Loucy (cell line): ENCODE measurements at regions not wholly inside any gene's neighbourhood (a gene's known extent, or its start where the extent isn't known, plus 50 kb on each side); places are given as distances from the start of the nearest gene placed in this dataset.

Source experiments
- H2AFZ ChIP-seq: fragments of 200-600 bp; sonication (generic); 2 replicates; pipeline ENCODE4 v1.6.0; 2016; ENCODE audit warnings: antibody characterized with exemption, mild to moderate bottlenecking, low read length, moderate library complexity
- H3F3A ChIP-seq: fragments of 200-600 bp; 2 replicates; pipeline ENCODE4 v1.6.0; 2016; ENCODE audit warnings: antibody characterized with exemption, low read depth, mild to moderate bottlenecking
- H3K27me3 ChIP-seq: fragments of 200-600 bp; sonication (generic); 2 replicates; pipeline ENCODE4 v1.6.1; 2014; ENCODE audit warnings: low read length, mild to moderate bottlenecking; ENCODE audit not compliant: insufficient read depth, poor library complexity, severe bottlenecking
- H3K36me3 ChIP-seq: fragments of 200-600 bp; sonication (generic); 2 replicates; pipeline ENCODE4 v1.6.1; 2016; ENCODE audit warnings: low read length; ENCODE audit not compliant: insufficient read depth
- H3K4me1 ChIP-seq: fragments of 200-600 bp; sonication (generic); 2 replicates; pipeline ENCODE4 v1.5.1; 2014; ENCODE audit warnings: low read length, mild to moderate bottlenecking; ENCODE audit not compliant: insufficient read depth, poor library complexity, severe bottlenecking
- H3K4me2 ChIP-seq: fragments of 200-600 bp; sonication (generic); 2 replicates; pipeline ENCODE4 v1.6.0; 2014; ENCODE audit warnings: antibody characterized with exemption, low read length, low read depth, mild to moderate bottlenecking; ENCODE audit not compliant: poor library complexity, severe bottlenecking
- H3K4me3 ChIP-seq: fragments of 200-600 bp; sonication (generic); 2 replicates; pipeline ENCODE4 v1.5.1; 2014; ENCODE audit warnings: low read length, mild to moderate bottlenecking, mixed read lengths; ENCODE audit not compliant: poor library complexity, severe bottlenecking
- H3K79me2 ChIP-seq: fragments of 200-600 bp; sonication (generic); 2 replicates; pipeline ENCODE4 v1.6.1; 2014; ENCODE audit warnings: low read length; ENCODE audit not compliant: insufficient read depth
- H3K9ac ChIP-seq: fragments of 200-600 bp; sonication (generic); 2 replicates; pipeline ENCODE4 v1.6.0; 2014; ENCODE audit warnings: mild to moderate bottlenecking, low read depth, low read length, moderate library complexity; ENCODE audit not compliant: poor library complexity, severe bottlenecking
- H3K9me2 ChIP-seq: fragments of 200-600 bp; sonication (generic); replicated peaks from 2 replicates; pipeline ENCODE4 v1.6.1; 2016; ENCODE audit warnings: low read depth, low read length, mixed read lengths
- H3K9me3 ChIP-seq: fragments of 200-600 bp; sonication (generic); 2 replicates; pipeline ENCODE4 v1.6.1; 2014; ENCODE audit warnings: mild to moderate bottlenecking, antibody characterized with exemption, low read length, low read depth; ENCODE audit not compliant: insufficient read depth
- H4K20me1 ChIP-seq: fragments of 200-600 bp; sonication (generic); 2 replicates; pipeline ENCODE4 v1.6.0; 2014; ENCODE audit warnings: antibody characterized with exemption, low read length, mild to moderate bottlenecking; ENCODE audit not compliant: insufficient read depth, poor library complexity, severe bottlenecking
- EZH2phosphoT487 ChIP-seq: fragments of 200-600 bp; IDR thresholded peaks from 2 replicates; pipeline ENCODE4 v1.6.1; 2018; ENCODE audit warnings: antibody characterized with exemption, mild to moderate bottlenecking, moderate library complexity, borderline replicate concordance
- TF ChIP-seq, protein P1 (sequence below): fragments of 200-600 bp; sonication (generic); conservative IDR thresholded peaks from 2 replicates; pipeline ENCODE4 v1.5.1; 2014; ENCODE audit warnings: mild to moderate bottlenecking, antibody characterized with exemption, low read length

DNA sequence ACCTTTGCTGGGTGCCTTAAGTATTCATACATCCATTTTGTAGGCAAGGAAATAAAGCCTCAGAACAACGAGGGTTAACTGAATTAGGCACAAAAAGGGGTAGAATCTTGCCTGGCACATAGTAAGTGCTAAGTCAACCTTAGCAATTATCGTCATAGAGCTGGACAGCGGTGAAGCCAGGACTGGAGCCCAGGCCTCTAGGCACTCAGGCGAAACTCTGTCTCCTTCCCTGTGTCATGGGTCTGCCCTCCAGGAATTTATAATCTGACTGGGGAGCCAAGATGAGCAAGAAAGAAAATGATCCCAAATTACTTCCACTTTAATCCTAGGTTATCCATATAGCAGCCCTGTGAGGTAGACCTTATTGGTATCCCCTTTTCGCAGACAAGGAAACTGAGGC, 61.4 kb downstream of the KATNIP start:
- Histone ChIP-seq H3K9me3 (no peaks in the 10 kb centered on the region), H3K9ac (no peak overlapping the region), H3K4me2 (no peak overlapping the region), H3K27me3 (no peaks in the 10 kb centered on the region), H2AFZ (no peak overlapping the region), H3F3A (no peaks in the 10 kb centered on the region), H3K36me3 (no peaks in the 10 kb centered on the region), H3K9me2 (no peaks in the 10 kb centered on the region), H3K4me3 (no peak overlapping the region), H3K79me2 (no peaks in the 10 kb centered on the region), H4K20me1 (no peaks in the 10 kb centered on the region), H3K4me1 (no peaks in the 10 kb centered on the region)
- TF ChIP-seq EZH2phosphoT487 = no peak
- TF ChIP-seq, protein P1, sequence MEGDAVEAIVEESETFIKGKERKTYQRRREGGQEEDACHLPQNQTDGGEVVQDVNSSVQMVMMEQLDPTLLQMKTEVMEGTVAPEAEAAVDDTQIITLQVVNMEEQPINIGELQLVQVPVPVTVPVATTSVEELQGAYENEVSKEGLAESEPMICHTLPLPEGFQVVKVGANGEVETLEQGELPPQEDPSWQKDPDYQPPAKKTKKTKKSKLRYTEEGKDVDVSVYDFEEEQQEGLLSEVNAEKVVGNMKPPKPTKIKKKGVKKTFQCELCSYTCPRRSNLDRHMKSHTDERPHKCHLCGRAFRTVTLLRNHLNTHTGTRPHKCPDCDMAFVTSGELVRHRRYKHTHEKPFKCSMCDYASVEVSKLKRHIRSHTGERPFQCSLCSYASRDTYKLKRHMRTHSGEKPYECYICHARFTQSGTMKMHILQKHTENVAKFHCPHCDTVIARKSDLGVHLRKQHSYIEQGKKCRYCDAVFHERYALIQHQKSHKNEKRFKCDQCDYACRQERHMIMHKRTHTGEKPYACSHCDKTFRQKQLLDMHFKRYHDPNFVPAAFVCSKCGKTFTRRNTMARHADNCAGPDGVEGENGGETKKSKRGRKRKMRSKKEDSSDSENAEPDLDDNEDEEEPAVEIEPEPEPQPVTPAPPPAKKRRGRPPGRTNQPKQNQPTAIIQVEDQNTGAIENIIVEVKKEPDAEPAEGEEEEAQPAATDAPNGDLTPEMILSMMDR = no peak

DNA sequence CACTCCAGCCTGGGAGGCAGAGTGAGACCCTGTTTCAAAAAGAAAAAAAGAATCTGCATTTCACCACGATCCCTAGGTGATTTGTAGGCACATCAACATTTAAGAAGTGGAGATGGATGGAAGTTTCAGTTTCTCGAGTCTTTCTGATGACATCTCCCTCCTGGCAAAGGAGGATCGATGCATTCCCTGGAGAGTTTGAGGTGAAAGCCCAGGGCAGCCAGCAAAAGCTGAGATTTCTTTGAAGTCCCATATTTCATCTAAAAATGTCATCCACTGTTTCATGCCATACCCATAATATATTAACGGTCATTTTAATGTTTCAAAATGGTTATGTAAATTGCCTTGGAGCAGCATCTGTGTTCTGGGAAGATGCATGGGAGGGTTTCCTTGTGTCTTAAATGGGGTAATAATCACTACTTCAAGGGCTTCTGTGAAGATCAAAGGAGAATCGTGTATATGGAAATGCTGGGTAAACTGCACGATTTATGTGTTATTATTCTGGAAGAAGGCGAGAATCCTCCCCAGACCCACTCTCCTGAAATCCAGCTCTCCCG, 63.4 kb downstream of the KATNIP start:
- no peaks in the 10 kb centered on the region for H3F3A ChIP-seq
- H3K9me2 ChIP-seq = no peaks in the 10 kb centered on the region
- H3K4me3 ChIP-seq = no peak overlapping the region
- H2AFZ ChIP-seq = no peak overlapping the region
- no peaks in the 10 kb centered on the region for H3K36me3 ChIP-seq
- H3K4me2 ChIP-seq = no peak overlapping the region
- no peak for TF ChIP-seq EZH2phosphoT487
- TF ChIP-seq, protein P1 = no peak
- H3K79me2 ChIP-seq = no peaks in the 10 kb centered on the region
- no peaks in the 10 kb centered on the region for H3K27me3 ChIP-seq
- H3K9me3 ChIP-seq = no peaks in the 10 kb centered on the region
- H3K9ac ChIP-seq = no peak overlapping the region
- H4K20me1 ChIP-seq = no peaks in the 10 kb centered on the region
- H3K4me1 ChIP-seq = no peaks in the 10 kb centered on the region

DNA sequence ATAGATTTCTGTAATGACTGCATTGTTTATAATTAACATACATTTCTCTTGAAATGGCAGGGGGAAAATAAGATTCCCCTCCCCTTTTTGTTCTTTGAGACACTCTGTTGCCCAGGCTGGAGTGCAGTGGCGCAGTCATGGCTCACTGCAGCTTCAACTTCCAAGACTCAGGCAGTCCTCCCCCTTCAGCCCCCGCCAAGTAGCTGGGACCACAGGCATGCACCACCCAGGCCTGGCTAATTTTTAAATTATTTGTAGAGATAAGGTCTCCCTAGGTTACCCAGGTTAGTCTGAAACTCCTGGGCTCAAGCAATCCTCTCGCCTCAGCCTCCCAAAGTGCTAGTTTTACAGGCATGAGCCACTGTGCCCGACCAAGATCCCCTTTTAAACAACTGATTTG, 67.7 kb downstream of the KATNIP start:
- Histone ChIP-seq H3K4me2 (no peak overlapping the region), H4K20me1 (no peaks in the 10 kb centered on the region), H3K9ac (no peak overlapping the region), H3K4me1 (no peaks in the 10 kb centered on the region), H3K4me3 (no peak overlapping the region), H3F3A (no peaks in the 10 kb centered on the region), H2AFZ (no peak overlapping the region), H3K36me3 (no peaks in the 10 kb centered on the region), H3K9me3 (no peaks in the 10 kb centered on the region), H3K79me2 (no peaks in the 10 kb centered on the region), H3K27me3 (no peaks in the 10 kb centered on the region), H3K9me2 (no peaks in the 10 kb centered on the region)
- no peak for TF ChIP-seq EZH2phosphoT487
- TF ChIP-seq, protein P1 = no peak
